ENCODE measurements at regions not wholly inside any gene's neighbourhood (a gene's known extent, or its start where the extent isn't known, plus 50 kb on each side); places are given as distances from the start of the nearest gene placed in this dataset.

DNA sequence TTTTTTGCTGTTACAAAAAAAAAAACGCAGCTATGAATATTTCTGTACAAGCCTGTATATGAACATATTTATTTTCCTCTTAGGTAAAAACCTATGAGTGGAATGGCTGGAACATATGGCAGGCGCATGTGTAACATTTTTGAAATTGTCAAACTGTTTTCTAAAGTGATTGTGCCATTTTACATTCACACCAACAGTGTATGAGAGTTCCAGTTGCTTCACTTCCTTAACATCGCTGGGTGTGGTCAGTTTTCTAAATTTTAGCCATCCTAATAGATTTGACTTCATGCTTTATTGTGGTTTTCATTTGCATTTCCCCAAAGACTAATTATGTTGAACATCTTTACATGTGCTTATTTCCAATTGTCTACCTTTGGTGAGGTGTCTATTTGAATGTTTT lies 306.8 kb downstream of the KCNRG start:
- Histone ChIP-seq H3K4me1 (ENCODE audit: control insufficient read depth in 2 of 2, insufficient read depth in 2 of 2, low read length in 1 of 2) (no peaks in the 10 kb centered on the region), H3K36me3 (ENCODE audit: control insufficient read depth in 2 of 2, insufficient read depth in 2 of 2, low read length in 1 of 2) (no peaks in the 10 kb centered on the region)
- WGBS, 2 donors, result 73 to 91% methylated on average over 3 of the region's 3 CpGs

DNA sequence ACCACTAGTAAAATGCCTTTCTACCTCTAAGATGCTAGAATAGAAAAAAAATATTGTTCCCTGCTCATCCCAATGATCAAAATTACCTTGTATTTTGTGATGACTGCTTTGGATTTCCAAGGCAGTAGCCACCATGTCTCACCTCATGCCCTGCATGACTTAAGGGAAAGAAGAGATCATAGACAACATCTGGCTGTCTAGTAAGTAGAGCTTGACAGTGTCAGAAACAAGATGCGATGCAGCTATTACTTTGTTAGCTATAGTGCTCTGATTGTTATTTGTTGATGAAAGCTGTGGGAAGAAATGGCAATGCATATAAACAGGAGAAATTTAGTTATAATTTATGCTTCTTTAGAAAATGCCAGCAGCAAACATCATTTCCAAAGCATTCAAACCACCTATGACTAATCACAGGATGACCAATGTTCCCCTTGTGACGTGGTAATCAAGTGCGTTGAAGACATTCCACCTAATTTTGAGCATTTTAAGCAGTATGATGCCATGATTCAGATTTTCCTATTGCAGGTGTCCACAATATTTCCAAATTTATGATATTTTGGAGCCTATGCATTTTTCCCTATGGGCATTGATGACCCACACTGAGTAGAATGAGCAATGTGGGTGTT lies 308.3 kb downstream of the KCNRG start:
- Histone ChIP-seq H3K9me3 (ENCODE audit: control insufficient read depth in 2 of 2, insufficient read depth in 1 of 2, low read depth in 1 of 2, low read length in 1 of 2) (peaks cover 0 to 2% of the 10 kb centered on the region in 2 donors), H3K4me1 (ENCODE audit: control insufficient read depth in 2 of 2, insufficient read depth in 2 of 2, low read length in 1 of 2) (no peaks in the 10 kb centered on the region), H3K4me3 (ENCODE audit: low read depth in 1 of 2, low read length in 2 of 2) (no peak overlapping the region), H3K27me3 (ENCODE audit: control insufficient read depth in 1 of 2, insufficient read depth in 2 of 2, low read length in 2 of 2) (no peaks in the 10 kb centered on the region), H3K27ac (ENCODE audit: low read depth in 2 of 2, low read length in 1 of 2) (no peak overlapping the region), H3K36me3 (ENCODE audit: control insufficient read depth in 2 of 2, insufficient read depth in 2 of 2, low read length in 1 of 2) (no peaks in the 10 kb centered on the region)
- 83 to 85% methylated on average over 3 of the region's 3 CpGs for WGBS, 2 donors

More for the DNA sequence above, 306.8 kb downstream of the KCNRG start:
- H3K27ac ChIP-seq (ENCODE audit: low read depth in 2 of 2, low read length in 1 of 2), result no peak overlapping the region
- H3K4me3 ChIP-seq (ENCODE audit: low read depth in 1 of 2, low read length in 2 of 2), result no peak overlapping the region
- no peaks in the 10 kb centered on the region for H3K27me3 ChIP-seq (ENCODE audit: control insufficient read depth in 1 of 2, insufficient read depth in 2 of 2, low read length in 2 of 2)
- H3K9me3 ChIP-seq (ENCODE audit: control insufficient read depth in 2 of 2, insufficient read depth in 1 of 2, low read depth in 1 of 2, low read length in 1 of 2), result peaks cover 0 to 2% of the 10 kb centered on the region in 2 donors

DNA sequence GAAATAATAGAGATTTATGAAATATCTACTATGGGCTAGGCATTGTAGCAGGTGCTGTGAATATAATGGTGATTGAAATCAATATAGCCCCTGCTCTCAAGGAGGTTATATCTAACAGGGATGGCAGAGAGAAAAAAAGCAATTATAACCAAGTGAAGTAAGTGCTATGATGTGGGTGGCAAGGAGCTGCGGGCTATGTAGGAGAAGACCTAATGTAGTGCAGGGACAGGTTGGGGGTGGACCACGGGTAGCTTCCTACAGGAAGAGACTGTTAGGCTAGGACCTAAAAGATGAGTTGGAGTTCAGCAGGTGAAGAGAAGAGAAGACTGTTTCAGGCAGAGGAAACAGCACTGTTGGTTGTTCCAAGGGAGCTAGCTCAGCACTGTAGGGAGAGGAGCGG lies 311.0 kb downstream of the KCNRG start:
- Histone ChIP-seq H3K36me3 (ENCODE audit: control insufficient read depth in 2 of 2, insufficient read depth in 2 of 2, low read length in 1 of 2) (no peaks in the 10 kb centered on the region), H3K4me1 (ENCODE audit: control insufficient read depth in 2 of 2, insufficient read depth in 2 of 2, low read length in 1 of 2) (no peaks in the 10 kb centered on the region), H3K9me3 (ENCODE audit: control insufficient read depth in 2 of 2, insufficient read depth in 1 of 2, low read depth in 1 of 2, low read length in 1 of 2) (peaks cover 0 to 2% of the 10 kb centered on the region in 2 donors), H3K27ac (ENCODE audit: low read depth in 2 of 2, low read length in 1 of 2) (no peak overlapping the region), H3K27me3 (ENCODE audit: control insufficient read depth in 1 of 2, insufficient read depth in 2 of 2, low read length in 2 of 2) (no peaks in the 10 kb centered on the region), H3K4me3 (ENCODE audit: low read depth in 1 of 2, low read length in 2 of 2) (no peak overlapping the region)
- 87 to 91% methylated on average over 3 of the region's 3 CpGs for WGBS, 2 donors

- Histone ChIP-seq H3K27ac (ENCODE audit: low read depth in 2 of 2, low read length in 1 of 2) (no peak overlapping the region), H3K36me3 (ENCODE audit: control insufficient read depth in 2 of 2, insufficient read depth in 2 of 2, low read length in 1 of 2) (no peaks in the 10 kb centered on the region), H3K9me3 (ENCODE audit: control insufficient read depth in 2 of 2, insufficient read depth in 1 of 2, low read depth in 1 of 2, low read length in 1 of 2) (peaks cover 0 to 2% of the 10 kb centered on the region in 2 donors), H3K27me3 (ENCODE audit: control insufficient read depth in 1 of 2, insufficient read depth in 2 of 2, low read length in 2 of 2) (no peaks in the 10 kb centered on the region), H3K4me3 (ENCODE audit: low read depth in 1 of 2, low read length in 2 of 2) (no peak overlapping the region), H3K4me1 (ENCODE audit: control insufficient read depth in 2 of 2, insufficient read depth in 2 of 2, low read length in 1 of 2) (no peaks in the 10 kb centered on the region)
- 51 to 54% methylated on average over 5 of the region's 5 CpGs for WGBS, 2 donors
These were observed 311.6 kb downstream of the KCNRG start for GRCh38 chr13:50326811-50327210.

GRCh38 chr13:50334115-50334778 lies 319.0 kb downstream of the KCNRG start:
- H3K4me3 ChIP-seq (ENCODE audit: low read depth in 1 of 2, low read length in 2 of 2), result no peak overlapping the region
- H3K4me1 ChIP-seq (ENCODE audit: control insufficient read depth in 2 of 2, insufficient read depth in 2 of 2, low read length in 1 of 2), result no peaks in the 10 kb centered on the region
- 93 to 94% methylated on average over 9 of the region's 9 CpGs for WGBS, 2 donors
- no peaks in the 10 kb centered on the region for H3K36me3 ChIP-seq (ENCODE audit: control insufficient read depth in 2 of 2, insufficient read depth in 2 of 2, low read length in 1 of 2)
- no peaks in the 10 kb centered on the region for H3K27me3 ChIP-seq (ENCODE audit: control insufficient read depth in 1 of 2, insufficient read depth in 2 of 2, low read length in 2 of 2)
- H3K9me3 ChIP-seq (ENCODE audit: control insufficient read depth in 2 of 2, insufficient read depth in 1 of 2, low read depth in 1 of 2, low read length in 1 of 2), result no peaks in the 10 kb centered on the region
- H3K27ac ChIP-seq (ENCODE audit: low read depth in 2 of 2, low read length in 1 of 2), result no peak overlapping the region

DNA sequence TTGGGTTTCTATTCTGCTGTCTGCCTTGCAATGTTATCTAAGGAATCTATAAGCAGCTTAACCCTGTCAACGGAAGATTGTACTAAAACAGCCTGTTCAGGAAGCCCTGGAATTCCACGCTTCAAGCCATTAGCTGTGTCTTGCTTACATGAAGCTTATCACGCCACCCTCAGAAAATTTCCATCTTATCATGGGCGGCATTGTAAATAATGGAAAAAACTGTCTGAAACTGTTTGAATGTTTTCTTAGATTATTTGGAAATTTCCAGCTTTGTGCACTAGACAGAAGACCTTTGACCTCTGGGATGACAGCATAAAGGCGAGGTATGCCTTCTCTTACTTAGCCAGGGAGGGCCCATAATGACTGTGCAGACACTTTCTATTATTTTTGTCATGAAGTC lies 319.7 kb downstream of the KCNRG start:
- no peaks in the 10 kb centered on the region for H3K9me3 ChIP-seq (ENCODE audit: control insufficient read depth in 2 of 2, insufficient read depth in 1 of 2, low read depth in 1 of 2, low read length in 1 of 2)
- H3K36me3 ChIP-seq (ENCODE audit: control insufficient read depth in 2 of 2, insufficient read depth in 2 of 2, low read length in 1 of 2), result no peaks in the 10 kb centered on the region
- H3K27ac ChIP-seq (ENCODE audit: low read depth in 2 of 2, low read length in 1 of 2), result no peak overlapping the region
- no peak overlapping the region for H3K4me3 ChIP-seq (ENCODE audit: low read depth in 1 of 2, low read length in 2 of 2)
- H3K27me3 ChIP-seq (ENCODE audit: control insufficient read depth in 1 of 2, insufficient read depth in 2 of 2, low read length in 2 of 2), result no peaks in the 10 kb centered on the region
- 86 to 91% methylated on average over 5 of the region's 5 CpGs for WGBS, 2 donors
- H3K4me1 ChIP-seq (ENCODE audit: control insufficient read depth in 2 of 2, insufficient read depth in 2 of 2, low read length in 1 of 2), result no peaks in the 10 kb centered on the region

GRCh38 chr13:50339271-50339670 lies 324.0 kb downstream of the KCNRG start:
- Histone ChIP-seq H3K36me3 (ENCODE audit: control insufficient read depth in 2 of 2, insufficient read depth in 2 of 2, low read length in 1 of 2) (no peaks in the 10 kb centered on the region), H3K4me1 (ENCODE audit: control insufficient read depth in 2 of 2, insufficient read depth in 2 of 2, low read length in 1 of 2) (no peaks in the 10 kb centered on the region), H3K27ac (ENCODE audit: low read depth in 2 of 2, low read length in 1 of 2) (no peak overlapping the region), H3K9me3 (ENCODE audit: control insufficient read depth in 2 of 2, insufficient read depth in 1 of 2, low read depth in 1 of 2, low read length in 1 of 2) (no peaks in the 10 kb centered on the region), H3K4me3 (ENCODE audit: low read depth in 1 of 2, low read length in 2 of 2) (no peak overlapping the region), H3K27me3 (ENCODE audit: control insufficient read depth in 1 of 2, insufficient read depth in 2 of 2, low read length in 2 of 2) (no peaks in the 10 kb centered on the region)
- 76 to 96% methylated on average over 1 of the region's 1 CpG for WGBS, 2 donors

DNA sequence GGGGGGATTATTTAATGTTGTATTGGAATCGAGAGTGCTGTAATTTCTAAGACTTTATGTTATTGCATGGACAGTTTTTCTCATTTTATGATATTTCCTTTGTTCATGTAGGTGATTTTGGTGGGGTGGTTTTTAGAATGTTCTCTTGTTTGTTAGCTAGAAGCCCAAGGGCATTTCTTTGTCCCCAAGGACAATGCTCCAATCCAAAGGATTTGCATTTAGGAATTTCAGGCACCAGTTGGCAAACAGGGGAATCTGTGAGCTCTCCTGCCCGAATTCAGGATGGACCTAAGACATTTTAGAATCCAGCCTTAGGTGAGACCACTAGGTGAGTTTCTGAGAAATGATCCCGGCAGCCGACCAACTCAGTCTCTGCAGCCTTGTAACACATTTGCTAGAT lies 324.9 kb downstream of the KCNRG start:
- H3K9me3 ChIP-seq (ENCODE audit: control insufficient read depth in 2 of 2, insufficient read depth in 1 of 2, low read depth in 1 of 2, low read length in 1 of 2), result no peaks in the 10 kb centered on the region
- H3K27me3 ChIP-seq (ENCODE audit: control insufficient read depth in 1 of 2, insufficient read depth in 2 of 2, low read length in 2 of 2), result no peaks in the 10 kb centered on the region
- H3K4me1 ChIP-seq (ENCODE audit: control insufficient read depth in 2 of 2, insufficient read depth in 2 of 2, low read length in 1 of 2), result no peaks in the 10 kb centered on the region
- H3K27ac ChIP-seq (ENCODE audit: low read depth in 2 of 2, low read length in 1 of 2), result no peak overlapping the region
- H3K4me3 ChIP-seq (ENCODE audit: low read depth in 1 of 2, low read length in 2 of 2), result no peak overlapping the region
- no peaks in the 10 kb centered on the region for H3K36me3 ChIP-seq (ENCODE audit: control insufficient read depth in 2 of 2, insufficient read depth in 2 of 2, low read length in 1 of 2)
- WGBS, 2 donors, result 68 to 87% methylated on average over 4 of the region's 4 CpGs

- no peaks in the 10 kb centered on the region for H3K27me3 ChIP-seq (ENCODE audit: control insufficient read depth in 1 of 2, insufficient read depth in 2 of 2, low read length in 2 of 2)
- H3K9me3 ChIP-seq (ENCODE audit: control insufficient read depth in 2 of 2, insufficient read depth in 1 of 2, low read depth in 1 of 2, low read length in 1 of 2), result no peaks in the 10 kb centered on the region
- no peak overlapping the region for H3K27ac ChIP-seq (ENCODE audit: low read depth in 2 of 2, low read length in 1 of 2)
- no peaks in the 10 kb centered on the region for H3K36me3 ChIP-seq (ENCODE audit: control insufficient read depth in 2 of 2, insufficient read depth in 2 of 2, low read length in 1 of 2)
- 77 to 89% methylated on average over 17 of the region's 17 CpGs for WGBS, 2 donors
- H3K4me3 ChIP-seq (ENCODE audit: low read depth in 1 of 2, low read length in 2 of 2), result no peak overlapping the region
- no peaks in the 10 kb centered on the region for H3K4me1 ChIP-seq (ENCODE audit: control insufficient read depth in 2 of 2, insufficient read depth in 2 of 2, low read length in 1 of 2)
These were observed 325.5 kb downstream of the KCNRG start for GRCh38 chr13:50340551-50341287.
